HS-5 (cell line): ENCODE measurements at regions not wholly inside any gene's neighbourhood (a gene's known extent, or its start where the extent isn't known, plus 50 kb on each side); places are given as distances from the start of the nearest gene placed in this dataset.
"Not testable (repeated sequence)": the region's sequence is repeated elsewhere in the genome, so short reads cannot be mapped to it uniquely, and the experiment has no call there.

Experiments
- DNase-seq: peaks from one replicate; pipeline ENCODE4 v3.0.0-alpha.2; 2012; ENCODE audit warnings: low read depth

DNA sequence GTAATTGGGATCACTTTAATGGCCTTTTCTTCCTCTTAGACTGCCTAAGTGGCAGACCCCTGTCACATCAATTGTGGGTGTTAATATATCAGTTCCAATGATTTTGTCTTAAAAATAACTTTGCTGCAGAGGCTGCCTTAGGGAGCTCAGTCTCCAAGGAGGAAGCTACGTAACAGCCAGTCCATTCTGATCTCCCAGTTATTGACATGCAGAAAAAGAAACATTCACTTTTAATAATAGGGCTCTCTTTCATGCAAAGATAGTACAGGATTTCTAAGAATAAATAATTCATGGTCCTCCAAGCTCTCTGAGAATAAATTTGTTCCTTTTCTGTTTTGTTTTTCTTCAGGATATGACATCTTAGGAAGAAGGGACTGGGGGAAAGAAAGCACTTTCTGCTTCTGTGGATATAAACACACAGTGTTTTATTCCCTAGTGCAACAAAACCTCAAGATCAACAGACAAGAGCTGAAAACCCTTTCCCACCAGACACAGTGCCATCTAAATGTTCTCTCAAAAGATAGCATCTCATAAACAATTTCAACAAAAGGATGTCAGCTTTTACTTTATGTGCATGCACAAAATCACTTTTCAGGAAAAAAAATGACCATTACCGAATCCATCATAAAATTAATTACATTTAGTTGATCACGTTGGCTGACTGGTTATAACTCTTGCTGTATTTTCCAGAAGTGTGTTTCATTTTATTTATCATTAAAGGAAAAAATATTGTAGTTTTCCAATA lies 372.4 kb upstream of the SLC7A11 start:
- DNase-seq, result no peak

DNA sequence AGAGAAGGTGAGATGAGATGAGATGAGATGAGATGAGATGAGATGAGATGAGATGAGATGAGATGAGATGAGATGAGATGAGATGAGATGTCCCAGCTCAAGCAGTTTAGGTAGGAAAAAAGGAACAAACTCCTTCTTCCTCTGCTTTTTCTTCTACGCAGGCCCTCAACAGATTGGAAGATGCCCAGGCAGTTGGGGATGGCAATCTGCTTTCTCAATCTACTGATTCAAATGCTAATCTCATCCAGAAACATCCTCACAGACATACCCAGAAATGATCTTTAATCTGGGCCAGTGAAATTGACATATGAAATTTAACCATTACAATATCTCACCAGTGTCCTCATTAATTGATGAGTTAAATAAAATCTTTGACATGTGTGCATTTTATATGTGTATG lies 370.3 kb upstream of the SLC7A11 start:
- DNase-seq, result no peak

DNA sequence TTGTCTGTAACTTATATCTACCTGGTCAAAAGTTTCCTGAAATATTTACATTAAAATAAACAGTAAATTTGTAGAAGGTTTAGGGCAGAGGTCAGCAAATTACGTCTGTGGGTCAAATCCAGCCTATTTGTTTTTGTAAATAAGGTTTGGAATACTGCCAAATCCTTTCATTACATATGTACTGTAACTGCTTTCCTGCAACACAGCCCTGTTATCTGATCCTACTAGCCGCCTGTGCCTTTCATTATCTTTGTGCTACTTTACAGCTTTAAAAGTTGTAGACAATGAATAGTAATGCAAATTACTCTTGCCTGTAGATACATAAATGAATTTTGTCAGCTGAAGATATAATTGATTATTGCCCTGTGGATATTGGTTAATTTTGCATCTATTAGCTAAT lies 369.6 kb upstream of the SLC7A11 start:
- no peak for DNase-seq

DNA sequence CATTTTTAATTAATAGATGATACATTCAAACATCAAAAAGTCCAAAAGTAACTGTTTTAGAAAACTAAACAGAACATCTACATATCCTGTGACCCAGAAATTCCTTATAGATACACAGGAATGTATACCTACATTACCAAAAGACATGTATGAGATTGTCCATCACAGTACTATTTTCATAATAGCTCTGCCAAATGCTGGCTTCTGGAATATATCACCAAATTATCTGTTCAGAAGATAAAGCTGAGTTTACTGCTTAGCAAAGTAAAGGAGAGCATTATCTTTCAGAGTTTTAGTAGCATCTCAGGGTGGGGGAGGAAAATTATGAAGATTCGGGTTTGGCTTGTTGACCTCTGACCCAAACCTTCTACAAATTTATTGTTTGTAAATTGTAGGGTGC lies 368.9 kb upstream of the SLC7A11 start:
- no peak for DNase-seq

DNA sequence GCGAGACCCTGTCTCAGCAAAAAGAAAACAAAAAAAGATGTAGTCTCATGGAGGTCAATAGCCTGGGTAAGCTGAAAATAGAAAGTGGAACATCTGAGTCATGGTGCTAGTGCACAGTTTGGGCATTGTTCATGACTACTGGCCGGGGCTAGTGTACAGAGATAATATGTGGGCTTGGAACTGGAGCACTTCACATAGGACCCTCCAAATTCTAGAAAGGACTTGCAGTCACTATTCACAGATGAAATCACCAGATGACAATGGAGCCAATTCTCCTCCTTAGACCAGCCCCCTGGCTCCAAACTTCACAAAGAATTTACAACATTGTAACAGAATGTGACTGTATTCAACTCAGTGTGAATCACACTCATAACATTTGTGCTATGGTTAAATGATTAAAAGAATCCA lies 367.8 kb upstream of the SLC7A11 start:
- DNase-seq, result peak; percentile 35

DNA sequence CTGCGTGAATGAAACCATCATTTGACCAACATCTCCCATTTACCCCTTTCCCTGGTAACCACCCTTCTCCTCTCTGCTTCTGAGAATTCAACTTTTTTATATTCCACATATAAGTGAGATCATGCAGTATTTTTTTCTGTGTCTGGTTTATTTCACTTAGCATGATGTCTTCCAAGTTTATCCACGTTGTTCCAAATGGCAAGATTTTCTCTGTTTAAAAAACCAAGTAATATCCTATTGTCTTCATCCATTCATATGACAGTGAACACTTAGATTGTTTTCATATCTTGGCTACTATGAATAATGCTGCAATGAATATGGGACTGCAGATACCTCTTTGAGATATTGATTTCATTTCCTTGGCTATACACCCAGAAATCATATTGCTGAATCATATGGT lies 362.4 kb upstream of the SLC7A11 start:
- no peak for DNase-seq

DNA sequence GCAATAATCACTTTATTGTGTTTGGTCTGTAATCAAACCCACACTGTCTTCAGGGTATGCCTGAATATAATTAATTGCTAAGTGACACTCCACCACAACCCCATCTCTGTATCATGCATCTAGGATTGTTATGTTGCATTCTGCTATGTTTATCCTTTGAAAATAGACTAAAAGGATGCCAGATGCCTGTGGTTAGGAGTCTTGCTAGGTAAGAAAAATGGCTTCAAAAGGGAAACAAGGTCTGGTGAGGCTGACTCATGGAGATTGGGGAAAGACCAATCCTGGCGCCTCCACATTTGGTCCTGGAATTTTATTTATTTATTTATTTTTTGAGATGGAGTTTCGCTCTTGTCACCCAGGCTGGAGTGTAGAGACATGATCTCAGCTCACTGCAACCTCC lies 360.5 kb upstream of the SLC7A11 start:
- DNase-seq, result no peak

DNA sequence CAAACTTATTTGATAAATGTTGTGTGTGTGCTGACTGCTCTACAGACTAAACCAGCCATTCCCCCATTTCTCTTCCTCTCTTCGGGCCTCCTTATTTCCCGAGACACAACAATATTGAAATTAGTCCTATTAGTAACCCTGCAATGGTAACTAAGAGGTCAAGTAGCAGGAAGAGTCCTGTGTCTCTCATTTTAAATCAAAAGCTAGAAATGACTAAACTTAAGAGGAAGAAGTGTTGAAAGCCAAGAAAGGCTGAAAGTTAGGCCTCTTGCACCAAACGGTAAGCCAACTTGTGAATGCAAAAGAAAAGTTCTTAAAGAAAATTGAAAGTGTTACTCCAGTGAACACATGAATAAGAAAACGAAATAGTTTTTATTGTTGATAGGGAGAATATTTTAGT lies 357.8 kb upstream of the SLC7A11 start:
- DNase-seq, result no peak

DNA sequence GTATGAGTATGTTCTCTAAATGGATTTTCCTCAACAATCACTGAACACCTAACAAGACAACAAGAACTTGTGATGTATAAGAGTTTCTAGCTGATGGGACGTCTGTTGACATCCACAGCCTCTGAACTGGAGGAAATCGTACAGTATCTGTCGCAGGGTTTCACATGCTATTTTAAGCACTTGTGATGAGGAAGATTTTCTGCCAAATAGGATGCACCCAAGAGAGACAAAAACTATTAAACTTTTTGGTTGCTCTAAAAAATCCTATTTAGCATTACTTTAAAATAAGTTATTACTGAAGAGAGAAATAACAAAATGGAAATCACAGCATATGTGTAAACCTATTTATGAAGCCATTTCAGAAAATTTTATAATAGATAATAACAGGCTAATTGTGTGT lies 356.1 kb upstream of the SLC7A11 start:
- DNase-seq, result no peak

DNA sequence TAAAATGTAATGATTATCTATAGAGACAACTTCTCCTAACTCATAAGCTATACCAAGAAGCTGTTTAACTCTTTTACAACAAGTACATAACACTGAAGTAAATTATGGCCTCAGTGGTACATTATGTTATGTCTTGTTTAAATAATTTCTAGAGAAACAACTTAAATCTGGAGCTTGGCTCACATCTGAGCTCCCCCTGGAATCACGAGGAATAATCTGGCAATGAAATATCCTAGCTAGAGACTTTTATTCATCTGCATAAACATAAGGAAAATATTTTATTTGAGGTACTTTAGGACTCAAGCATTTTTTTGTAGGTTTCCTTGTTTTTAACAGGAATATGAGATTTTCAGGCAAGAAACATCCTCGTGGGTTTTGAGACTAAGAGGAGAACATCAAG lies 354.7 kb upstream of the SLC7A11 start:
- no peak for DNase-seq

DNA sequence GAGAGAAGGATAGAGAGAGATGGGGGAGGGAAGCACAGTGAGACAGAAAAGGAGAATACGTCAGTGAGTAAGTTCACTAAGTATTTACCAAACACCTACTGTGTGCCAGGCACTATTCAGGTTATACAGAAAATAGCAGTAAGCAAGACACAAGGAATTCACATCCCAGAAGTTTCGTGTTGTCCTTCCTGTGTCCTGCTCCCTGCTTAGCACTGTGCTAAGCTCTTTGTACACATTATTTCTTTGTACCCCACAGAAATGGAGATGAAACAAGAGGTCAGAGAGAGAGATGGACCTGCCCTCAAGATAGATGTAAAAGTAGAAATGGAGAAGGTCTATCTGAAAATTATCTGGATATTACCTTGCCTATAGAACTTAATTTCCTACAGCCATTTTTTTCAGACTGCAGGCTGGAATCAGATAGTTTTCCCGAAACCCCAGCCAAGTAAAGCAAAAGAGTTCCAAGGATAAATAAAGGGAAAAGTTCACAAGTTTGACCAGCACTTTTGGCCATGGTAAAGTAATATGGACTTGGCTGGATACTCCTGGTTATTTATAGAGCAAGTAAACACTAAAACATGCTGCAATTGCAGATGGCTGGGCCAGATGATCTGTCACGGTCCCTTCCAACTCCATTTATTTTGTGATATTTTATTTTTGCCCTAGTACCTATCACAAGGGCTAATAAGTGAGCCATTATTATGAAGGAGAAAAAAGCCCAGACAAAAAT lies 353.7 kb upstream of the SLC7A11 start:
- no peak for DNase-seq

DNA sequence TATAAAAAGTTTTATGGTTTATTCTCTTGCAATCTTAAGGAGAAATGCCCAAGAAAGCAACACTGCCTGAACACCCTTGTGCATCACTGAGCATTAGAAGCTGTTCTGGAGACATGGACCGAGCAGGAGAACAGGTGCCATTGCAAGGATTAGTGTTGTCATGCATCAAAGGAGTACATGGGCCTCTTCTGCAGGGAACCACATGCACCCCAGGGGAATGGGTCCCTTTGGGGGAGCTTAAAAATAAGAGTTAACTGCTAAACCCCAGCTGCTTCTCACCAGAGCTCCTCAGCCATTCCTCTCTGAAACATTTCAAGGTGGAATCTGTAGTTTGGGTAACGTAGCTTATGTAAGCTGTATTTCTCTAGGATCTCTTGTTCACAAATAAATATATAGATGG lies 353.0 kb upstream of the SLC7A11 start:
- DNase-seq, result no peak

DNA sequence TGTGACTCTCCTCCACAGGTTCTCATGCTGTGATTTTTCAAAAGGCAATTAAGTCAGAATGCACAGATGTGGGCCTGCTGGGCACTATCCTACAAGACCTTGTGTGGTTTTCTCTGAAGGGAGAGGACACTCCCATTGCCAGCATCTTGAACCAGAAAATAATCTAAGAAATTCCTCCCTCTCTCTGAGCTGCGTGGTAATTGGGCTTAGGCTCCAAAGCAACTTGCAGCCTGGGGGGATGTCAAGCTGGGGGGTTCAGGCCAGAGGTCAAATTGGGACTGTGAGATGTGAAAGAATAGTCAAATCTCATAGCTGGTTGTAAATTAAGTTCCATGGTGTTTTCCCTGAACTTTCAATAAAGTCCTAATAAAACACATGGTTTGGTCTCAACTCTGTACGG lies 350.6 kb upstream of the SLC7A11 start:
- DNase-seq, result no peak

DNA sequence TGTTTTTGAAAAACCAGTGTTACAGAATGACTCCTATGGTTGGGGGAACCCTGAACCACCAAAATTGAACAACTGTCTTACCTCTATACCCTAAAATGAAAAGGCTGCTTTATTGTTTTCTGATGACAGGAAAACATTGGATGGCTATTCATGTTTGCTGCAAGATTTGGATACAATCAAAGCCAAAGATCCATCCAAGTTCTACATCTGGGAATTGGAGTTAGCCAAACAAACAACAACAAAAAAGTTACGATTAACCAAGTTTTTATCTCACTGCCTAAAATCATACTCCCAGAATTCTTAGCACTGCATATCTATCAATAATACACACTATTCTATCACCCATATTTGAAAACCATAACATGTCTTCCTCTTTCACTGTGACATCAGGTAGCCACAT lies 349.7 kb upstream of the SLC7A11 start:
- no peak for DNase-seq

DNA sequence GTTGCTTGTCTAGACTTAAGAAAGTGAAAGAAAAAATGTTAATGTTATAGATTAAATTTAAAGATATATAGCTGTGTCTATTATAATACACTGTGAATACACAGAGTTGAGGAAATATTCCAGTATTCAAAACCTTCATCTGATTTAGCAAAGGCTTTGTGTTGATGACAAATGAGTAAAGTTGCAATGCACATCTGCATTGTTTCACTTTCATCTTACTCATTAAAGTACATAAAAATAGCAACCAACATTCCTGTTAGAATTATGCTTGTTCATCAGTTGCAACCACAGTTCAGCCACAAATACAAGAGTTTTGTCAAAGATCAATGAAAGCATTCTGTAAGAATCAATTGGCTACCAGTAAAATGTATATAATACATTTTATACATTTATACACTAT lies 346.4 kb upstream of the SLC7A11 start:
- no peak for DNase-seq

DNA sequence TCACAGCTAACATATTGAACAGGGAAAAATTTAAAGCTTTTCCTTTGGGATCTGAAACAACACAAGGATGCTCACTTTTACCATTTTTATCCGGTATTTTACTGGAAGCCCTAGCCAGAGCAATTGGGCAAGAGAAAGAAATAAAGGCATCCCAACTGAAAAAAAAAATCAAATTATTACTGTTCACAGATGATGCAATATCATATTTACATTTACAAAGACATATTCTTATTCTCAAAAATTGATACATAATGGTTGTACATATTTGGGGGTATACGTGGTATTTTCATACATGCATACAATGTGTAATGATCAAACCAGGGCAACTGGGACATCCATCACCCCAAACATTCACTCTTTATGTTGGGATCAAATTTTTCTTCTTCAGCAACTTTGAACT lies 337.0 kb upstream of the SLC7A11 start:
- DNase-seq, result no peak

DNA sequence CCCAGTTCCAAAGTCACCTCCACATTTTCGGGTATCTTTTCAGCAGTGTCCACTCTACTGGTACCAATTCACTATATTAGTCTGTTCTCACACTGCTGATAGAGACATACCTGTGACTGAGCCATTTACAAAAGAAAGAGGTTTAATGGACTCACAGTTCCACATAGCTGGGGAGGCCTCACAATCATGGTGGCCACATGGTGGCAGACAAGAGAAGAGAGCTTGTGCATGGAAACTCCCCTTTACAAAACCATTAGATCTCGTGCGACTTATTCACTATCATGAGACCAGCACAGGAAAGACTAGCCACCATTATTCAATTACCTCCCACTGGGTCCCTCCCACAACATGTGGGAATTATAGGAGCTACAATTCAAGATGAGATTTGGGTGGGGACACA lies 335.7 kb upstream of the SLC7A11 start:
- not testable (repeated sequence) for DNase-seq

DNA sequence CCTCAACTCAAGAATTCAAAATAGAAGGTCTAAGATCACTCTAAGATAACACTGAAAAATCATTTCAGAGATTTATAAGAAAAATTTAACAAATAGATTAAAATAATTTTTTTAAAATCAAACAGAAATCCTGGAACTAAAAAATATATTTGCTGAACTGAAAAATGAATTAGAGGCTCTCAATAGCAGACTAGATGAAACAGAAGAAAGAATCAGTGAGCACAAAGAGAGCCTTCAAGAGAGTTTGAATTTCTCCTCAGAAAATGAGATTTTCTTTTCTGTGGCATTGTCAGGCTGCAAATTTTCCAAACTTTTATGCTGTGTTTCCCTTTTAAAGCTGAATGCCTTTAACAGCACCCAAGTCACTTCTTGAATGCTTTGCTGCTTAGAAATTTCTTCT lies 335.0 kb upstream of the SLC7A11 start:
- DNase-seq, result no peak

DNA sequence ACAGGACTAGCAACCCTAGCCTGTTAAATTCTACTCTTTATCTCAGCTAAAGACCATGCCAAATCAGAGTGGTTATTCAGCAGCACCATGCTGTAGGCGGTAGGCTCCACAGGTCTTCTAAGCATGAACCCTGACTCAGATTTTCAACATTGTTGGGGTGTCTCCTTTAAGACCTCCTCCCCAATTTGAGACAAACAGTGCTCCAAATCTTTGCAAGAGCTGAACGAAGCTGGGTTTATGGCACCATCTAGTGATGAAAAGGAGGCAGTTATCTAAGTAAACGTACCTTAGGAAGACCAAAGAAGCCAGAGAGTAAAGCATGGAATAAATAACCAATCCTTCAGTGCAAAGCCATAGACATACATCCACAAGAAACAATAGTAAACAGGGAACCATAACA lies 334.5 kb upstream of the SLC7A11 start:
- no peak for DNase-seq

DNA sequence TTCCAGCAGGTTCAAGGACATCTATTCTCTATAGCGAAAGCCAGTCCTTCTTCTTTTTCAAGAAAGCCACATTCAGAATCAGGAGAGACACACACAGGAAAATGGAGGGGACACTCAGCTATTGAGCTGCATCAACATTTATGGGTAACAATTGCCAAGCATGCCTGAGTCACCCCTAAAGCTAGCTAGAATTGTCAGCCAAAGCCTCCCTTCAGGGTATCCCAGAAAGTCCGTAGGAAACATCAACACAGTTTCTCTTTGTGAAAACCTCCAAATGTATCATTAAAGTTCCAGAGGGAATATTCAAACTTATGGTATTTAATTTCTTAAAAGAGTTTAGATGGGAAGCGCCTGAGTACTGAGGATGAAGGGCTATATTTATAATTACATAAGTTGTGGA lies 331.1 kb upstream of the SLC7A11 start:
- no peak for DNase-seq

DNA sequence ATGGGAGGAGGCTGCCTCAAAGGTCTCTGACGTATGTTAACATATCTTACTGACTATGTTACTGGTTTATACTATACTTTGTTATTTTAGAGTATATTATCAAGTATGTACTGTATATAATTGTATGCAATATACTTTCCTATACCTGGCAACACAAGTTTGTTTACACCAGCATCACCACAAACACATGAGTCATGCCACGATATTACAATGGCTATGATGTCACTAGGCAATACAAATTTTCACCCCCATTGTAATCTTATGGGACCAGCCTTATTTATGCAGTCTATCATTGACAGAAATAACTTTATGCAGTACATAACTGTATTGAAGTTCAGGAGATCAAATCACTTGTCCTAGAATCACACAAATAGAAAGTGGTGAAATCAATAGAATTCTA lies 329.9 kb upstream of the SLC7A11 start:
- DNase-seq, result no peak

DNA sequence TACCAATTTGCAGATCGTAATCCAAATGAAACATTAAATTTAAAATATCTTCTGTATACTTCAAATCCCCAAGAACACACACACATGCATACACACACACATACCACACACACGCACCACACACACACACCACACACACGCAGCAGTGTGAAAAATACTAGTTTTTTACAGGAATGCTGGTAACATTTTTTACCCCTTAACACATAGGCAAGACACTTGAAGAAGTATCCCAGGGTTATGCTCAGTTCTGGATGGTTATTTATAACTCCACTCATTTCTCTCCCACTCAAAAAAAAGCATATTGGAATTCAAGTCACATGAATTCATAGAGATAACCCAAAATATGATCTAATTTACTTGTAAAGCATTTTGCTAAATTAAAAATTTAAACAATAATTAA lies 325.5 kb upstream of the SLC7A11 start:
- no peak for DNase-seq

DNA sequence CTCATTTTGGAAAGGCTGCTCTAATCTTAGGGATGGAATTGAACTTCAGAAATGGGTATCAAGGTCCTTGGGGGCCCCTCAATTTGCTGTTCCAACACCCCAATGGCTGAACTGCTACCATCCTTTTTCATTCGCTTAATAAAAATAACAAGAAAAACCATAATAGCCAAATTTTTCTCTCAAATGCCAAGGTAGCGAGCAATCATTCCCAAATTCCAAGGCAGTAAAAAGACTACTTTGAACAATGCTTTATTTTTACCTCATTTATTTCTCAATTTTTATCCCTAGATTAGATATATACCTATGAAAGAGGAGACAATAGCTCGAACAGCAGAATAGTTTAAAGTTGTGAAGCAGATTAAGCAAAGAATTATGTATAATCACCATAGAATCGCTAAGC lies 323.4 kb upstream of the SLC7A11 start:
- DNase-seq, result no peak

DNA sequence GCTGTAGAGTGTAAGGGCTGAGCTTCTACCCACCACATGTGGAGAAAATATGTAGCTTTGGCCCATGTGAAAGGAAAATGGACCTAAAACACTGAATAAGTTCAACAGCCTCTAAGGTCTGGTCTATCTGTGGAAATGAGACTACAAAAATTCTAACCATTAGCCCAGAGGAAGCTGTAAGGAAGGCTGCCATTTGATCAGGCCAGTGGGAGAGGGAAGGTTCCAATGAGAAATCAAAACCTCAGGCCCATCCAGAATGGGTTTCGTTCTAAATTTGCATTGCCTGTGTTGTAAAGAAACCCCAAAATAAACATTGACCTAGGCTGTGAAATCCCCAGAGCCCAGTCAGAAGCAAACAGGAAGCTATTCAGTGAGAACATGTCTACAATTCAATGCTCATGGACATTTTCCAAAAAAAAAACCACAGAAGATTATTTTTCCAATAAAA lies 320.4 kb upstream of the SLC7A11 start:
- no peak for DNase-seq
